ENCODE measurements at regions not wholly inside any gene's neighbourhood (a gene's known extent, or its start where the extent isn't known, plus 50 kb on each side); places are given as distances from the start of the nearest gene placed in this dataset.

DNA sequence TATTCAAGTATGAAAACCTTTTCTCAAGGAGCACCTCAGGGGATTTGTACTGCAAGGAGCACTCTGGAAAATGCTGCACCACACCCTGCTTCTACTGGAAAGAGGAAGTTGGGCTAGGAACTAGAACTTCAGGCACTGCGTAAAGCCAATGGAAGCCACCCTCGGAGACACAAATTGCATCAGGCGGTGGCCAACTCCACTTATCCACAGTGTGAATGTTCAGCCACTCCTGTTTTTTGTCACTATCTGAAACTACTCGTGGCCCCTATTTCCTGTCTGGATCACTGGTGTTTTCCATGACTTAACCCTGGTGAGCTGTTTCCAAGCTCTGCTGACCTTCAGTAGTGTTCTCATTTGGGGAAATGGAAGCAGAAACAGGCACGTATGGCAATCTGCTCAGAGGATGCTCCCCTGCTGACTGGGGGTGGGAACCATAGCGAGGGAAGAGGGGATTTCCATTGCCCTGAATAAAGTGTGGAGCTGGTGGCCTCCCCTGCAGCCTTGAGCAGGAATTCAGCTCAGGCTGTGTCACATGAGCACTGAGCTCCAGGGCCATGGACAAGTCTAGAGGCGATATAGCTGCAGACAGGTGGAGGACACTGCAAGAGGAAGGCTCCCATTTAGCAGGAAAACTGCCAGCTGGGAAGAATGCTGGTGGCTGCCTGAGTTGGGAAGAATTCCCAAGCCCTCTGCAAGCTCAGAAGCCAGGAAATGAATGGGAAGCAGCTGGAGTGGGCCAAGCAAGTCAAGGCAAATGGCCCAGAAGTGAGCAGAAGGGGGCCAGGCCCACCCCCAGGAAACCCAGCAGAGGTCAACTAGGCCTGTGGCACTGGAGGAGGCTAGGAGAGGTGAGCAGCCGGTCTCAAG lies 50.5 kb upstream of the RAP1B start:
- ATAC-seq, result no peak

DNA sequence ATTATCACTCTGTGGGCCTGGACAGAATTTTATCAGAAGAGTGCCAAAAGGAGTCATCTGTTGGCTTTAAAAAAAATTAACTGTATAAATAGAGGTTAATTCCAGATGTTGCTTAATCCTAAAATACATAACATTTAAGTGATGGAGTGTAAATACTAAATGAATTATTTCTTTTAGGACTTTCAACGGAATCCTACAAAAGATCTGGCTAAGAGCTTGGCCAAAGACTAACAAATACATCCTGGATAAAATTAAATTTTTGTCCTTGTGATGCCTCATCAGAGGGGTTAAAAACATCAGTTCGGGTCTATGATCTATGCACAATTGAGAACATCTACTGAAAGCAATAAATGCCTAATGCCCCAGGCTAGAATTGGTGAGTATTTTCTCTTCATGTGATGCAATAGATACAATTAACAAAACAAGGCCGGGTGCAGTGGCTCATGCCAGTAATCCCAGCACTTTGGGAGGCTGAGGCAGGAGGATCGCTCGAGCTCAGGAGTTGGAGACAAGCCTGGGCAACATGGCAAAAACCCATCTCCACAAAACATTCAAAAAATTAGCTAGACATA lies 49.8 kb upstream of the RAP1B start:
- no peak for ATAC-seq

Data from activated CD4-positive, CD25-positive, alpha-beta regulatory T cell treated with anti-CD3 and anti-CD28 coated beads, Interleukin-2, amount 50 U/mL, for 24 hours (primary cell).